Caco-2 (cell line): ENCODE measurements at regions not wholly inside any gene's neighbourhood (a gene's known extent, or its start where the extent isn't known, plus 50 kb on each side); places are given as distances from the start of the nearest gene placed in this dataset.
A peak's percentile ranks its signal among the peaks of the same experiment; 100 is the strongest.

ENCODE experiments used
- BruUV-seq: library from RNA; stranded (reverse); fragments of 400-500 nt; replicated peaks from 2 replicates; lab custom pipeline; 2021; lab: Mats Ljungman, UMichigan
- CTCF ChIA-PET: fragments of 300-600 bp; sonication (Branson Sonifier 250); formaldehyde crosslinking; loops from one replicate; lab custom pipeline; 2022; ENCODE audit warnings: antibody characterized with exemption; lab: Charles Lee
- POLR2A ChIA-PET: fragments of 300-600 bp; sonication (Branson Sonifier 250); formaldehyde crosslinking; loops from one replicate; lab custom pipeline; 2022; ENCODE audit warnings: antibody characterized with exemption; lab: Charles Lee
- DNase-seq, 2 experiments: peaks; one replicate each; pipeline versions ENCODE4 v3.0.0 to v3.0.0-alpha.2; 2020 to 2022
- H3K27me3 ChIP-seq: replicated peaks from 2 replicates; pipeline ENCODE4 v1.6.0; 2011; ENCODE audit warnings: low read length; ENCODE audit not compliant: control insufficient read depth, insufficient read depth
- H3K36me3 ChIP-seq: 2 replicates; pipeline ENCODE4 v1.5.1; 2011; ENCODE audit warnings: low read length; ENCODE audit not compliant: control insufficient read depth, insufficient read depth
- H3K4me1 ChIP-seq: fragments of 250-450 bp; sonication (Bioruptor Pico); 2 replicates; pipeline ENCODE4 v1.5.1; 2020; ENCODE audit warnings: mild to moderate bottlenecking
- H3K4me3 ChIP-seq: 2 replicates; pipeline ENCODE4 v1.5.1; 2011; ENCODE audit warnings: low read depth, mild to moderate bottlenecking, control low read depth, low read length
- H3K9me3 ChIP-seq: fragments of 250-450 bp; sonication (Bioruptor Pico); 2 replicates; pipeline ENCODE4 v1.5.1; 2020; ENCODE audit warnings: mild to moderate bottlenecking, moderate library complexity
- H3K27ac Mint-ChIP-seq: one replicate; pipeline ENCODE4 v1.8.0; 2022; ENCODE audit warnings: mixed read lengths; ENCODE audit not compliant: unreplicated experiment
- H3K27me3 Mint-ChIP-seq: one replicate; pipeline ENCODE4 v1.8.0; 2022; ENCODE audit warnings: mixed read lengths; ENCODE audit not compliant: insufficient read depth, unreplicated experiment
- H3K36me3 Mint-ChIP-seq: one replicate; pipeline ENCODE4 v1.8.0; 2022; ENCODE audit warnings: mild to moderate bottlenecking, mixed read lengths; ENCODE audit not compliant: insufficient read depth, unreplicated experiment
- H3K4me1 Mint-ChIP-seq: one replicate; pipeline ENCODE4 v1.8.0; 2022; ENCODE audit warnings: low read depth, mixed read lengths; ENCODE audit not compliant: unreplicated experiment
- H3K4me3 Mint-ChIP-seq: one replicate; pipeline ENCODE4 v1.8.0; 2022; ENCODE audit warnings: mild to moderate bottlenecking, moderate library complexity, mixed read lengths; ENCODE audit not compliant: unreplicated experiment
- H3K9me3 Mint-ChIP-seq: one replicate; pipeline ENCODE4 v1.8.0; 2022; ENCODE audit warnings: mixed read lengths; ENCODE audit not compliant: unreplicated experiment
- CTCF ChIP-seq, 2 experiments: fragments of 200-600 bp in 1 of 2; IDR thresholded peaks; 1 replicate in 1 of 2; 2 replicates in 1 of 2; pipeline versions ENCODE4 v1.5.1 to v1.8.0; 2011 to 2022; ENCODE audit warnings: antibody characterized with exemption in 1 of 2, control low read depth in 1 of 2, inconsistent platforms in 1 of 2, low read depth in 1 of 2, low read length in 1 of 2, mild to moderate bottlenecking in 1 of 2, moderate library complexity in 1 of 2; ENCODE audit not compliant: insufficient read depth in 1 of 2, severe bottlenecking in 1 of 2, unreplicated experiment in 1 of 2
- intact Hi-C: fragments of 100-400 bp; cut with micrococcal nuclease; formaldehyde crosslinking; loops from one replicate; pipeline ENCODE4 v1.10.0; 2022; ENCODE audit not compliant: unreplicated experiment

DNA sequence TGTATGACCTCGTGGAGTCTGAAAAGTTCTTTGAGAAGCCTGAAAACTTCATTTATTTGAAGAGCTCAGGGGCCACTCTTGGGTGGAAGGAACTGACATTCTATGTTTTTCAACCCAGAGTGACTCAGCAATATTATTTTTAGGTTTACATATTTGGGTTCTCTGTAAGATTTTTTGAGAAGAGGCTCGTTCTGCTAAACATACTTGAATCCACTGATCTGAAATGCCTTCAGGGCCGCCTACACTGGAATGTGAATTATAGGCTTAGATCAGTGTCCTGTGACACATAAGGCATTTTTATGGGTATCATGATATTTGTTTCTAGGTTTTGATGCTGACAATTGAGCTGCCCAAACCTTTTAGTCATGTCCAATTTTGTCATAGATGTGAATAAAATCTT lies 86.2 kb downstream of the PSAT1 start:
- no peaks in the 10 kb centered on the region for H3K4me1 Mint-ChIP-seq
- intact Hi-C loops: no loop called here
- no peaks in the 10 kb centered on the region for H3K27me3 Mint-ChIP-seq
- TF ChIP-seq CTCF (IDR thresholded peaks at IDR 0.05; ENCODE audit: insufficient read depth in 1 of 2, low read depth in 1 of 2, low read length in 1 of 2, severe bottlenecking in 1 of 2, unreplicated experiment in 1 of 2): no peak
- no peaks in the 10 kb centered on the region for H3K9me3 ChIP-seq
- BruUV-seq: no TSS peak
- H3K36me3 Mint-ChIP-seq: no peaks in the 10 kb centered on the region
- H3K4me1 ChIP-seq: no peaks in the 10 kb centered on the region
- no peak overlapping the region for H3K4me3 ChIP-seq
- no peak overlapping the region for H3K4me3 Mint-ChIP-seq
- H3K9me3 Mint-ChIP-seq: no peaks in the 10 kb centered on the region
- no peak overlapping the region for H3K27ac Mint-ChIP-seq
- H3K36me3 ChIP-seq: no peaks in the 10 kb centered on the region
- POLR2A ChIA-PET: no interaction called here
- no peaks in the 10 kb centered on the region for H3K27me3 ChIP-seq
- no peak for DNase-seq
- CTCF ChIA-PET: no interaction called here

DNA sequence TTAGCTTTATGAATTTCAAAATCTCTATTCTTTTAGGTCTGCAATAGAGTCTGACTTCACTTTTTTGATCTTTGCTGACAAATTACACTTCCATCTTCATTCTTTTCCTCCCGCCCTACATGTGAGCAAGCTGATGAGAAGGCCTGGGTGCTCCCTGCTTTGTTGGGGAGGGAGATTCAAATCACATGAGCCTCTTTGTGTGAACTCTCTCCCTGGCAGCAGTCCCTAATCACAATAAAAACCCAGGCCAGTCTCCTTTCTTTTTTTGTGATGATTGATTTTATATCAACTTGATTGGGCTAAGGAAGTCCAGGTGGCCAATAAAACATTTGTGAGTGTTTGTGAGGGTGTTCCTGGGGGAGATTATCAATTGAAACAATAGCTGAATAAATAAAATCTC lies 89.4 kb downstream of the PSAT1 start:
- no peak overlapping the region for H3K27ac Mint-ChIP-seq
- no peaks in the 10 kb centered on the region for H3K27me3 Mint-ChIP-seq
- BruUV-seq: no TSS peak
- Histone ChIP-seq H3K4me3 (no peak overlapping the region), H3K27me3 (no peaks in the 10 kb centered on the region), H3K36me3 (no peaks in the 10 kb centered on the region), H3K4me1 (no peaks in the 10 kb centered on the region), H3K9me3 (no peaks in the 10 kb centered on the region)
- CTCF ChIA-PET: no interaction called here
- no peak for DNase-seq
- no peaks in the 10 kb centered on the region for H3K36me3 Mint-ChIP-seq
- no peak for TF ChIP-seq CTCF (IDR thresholded peaks at IDR 0.05; ENCODE audit: insufficient read depth in 1 of 2, low read depth in 1 of 2, low read length in 1 of 2, severe bottlenecking in 1 of 2, unreplicated experiment in 1 of 2)
- no peaks in the 10 kb centered on the region for H3K9me3 Mint-ChIP-seq
- POLR2A ChIA-PET: no interaction called here
- H3K4me1 Mint-ChIP-seq: no peaks in the 10 kb centered on the region
- intact Hi-C loops: no loop called here
- H3K4me3 Mint-ChIP-seq: no peak overlapping the region

DNA sequence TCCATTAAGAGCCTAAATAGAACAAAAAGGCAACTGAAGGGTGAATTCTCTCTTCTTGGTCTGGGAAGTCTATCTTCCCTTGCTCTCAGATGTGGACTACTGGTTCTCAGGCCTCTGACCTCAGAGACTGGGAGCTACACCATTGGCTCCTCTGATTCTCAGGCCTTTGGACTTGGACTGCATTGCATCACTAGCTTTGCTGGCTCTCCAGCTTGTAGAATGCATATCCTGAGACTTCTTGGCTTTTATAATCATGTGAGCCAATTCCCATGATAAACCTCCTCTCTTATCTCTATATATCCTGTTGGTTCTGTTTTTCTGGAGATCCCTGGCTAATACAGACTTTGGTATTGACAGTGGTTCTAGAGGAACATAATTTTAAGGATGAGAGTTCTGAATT lies 89.8 kb downstream of the PSAT1 start:
- H3K9me3 ChIP-seq: no peaks in the 10 kb centered on the region
- Mint-ChIP-seq H3K27me3 (no peaks in the 10 kb centered on the region), H3K9me3 (no peaks in the 10 kb centered on the region), H3K36me3 (no peaks in the 10 kb centered on the region), H3K4me3 (no peak overlapping the region), H3K4me1 (no peaks in the 10 kb centered on the region), H3K27ac (no peak overlapping the region)
- CTCF ChIA-PET: no interaction called here
- BruUV-seq: no TSS peak
- TF ChIP-seq CTCF (IDR thresholded peaks at IDR 0.05; ENCODE audit: insufficient read depth in 1 of 2, low read depth in 1 of 2, low read length in 1 of 2, severe bottlenecking in 1 of 2, unreplicated experiment in 1 of 2): no peak
- POLR2A ChIA-PET: no interaction called here
- no peaks in the 10 kb centered on the region for H3K4me1 ChIP-seq
- H3K4me3 ChIP-seq: no peak overlapping the region
- H3K36me3 ChIP-seq: no peaks in the 10 kb centered on the region
- DNase-seq: peak; percentile 1 to 17
- intact Hi-C loops: no loop called here
- no peaks in the 10 kb centered on the region for H3K27me3 ChIP-seq
